ENCODE measurements at regions not wholly inside any gene's neighbourhood (a gene's known extent, or its start where the extent isn't known, plus 50 kb on each side); places are given as distances from the start of the nearest gene placed in this dataset.

DNA sequence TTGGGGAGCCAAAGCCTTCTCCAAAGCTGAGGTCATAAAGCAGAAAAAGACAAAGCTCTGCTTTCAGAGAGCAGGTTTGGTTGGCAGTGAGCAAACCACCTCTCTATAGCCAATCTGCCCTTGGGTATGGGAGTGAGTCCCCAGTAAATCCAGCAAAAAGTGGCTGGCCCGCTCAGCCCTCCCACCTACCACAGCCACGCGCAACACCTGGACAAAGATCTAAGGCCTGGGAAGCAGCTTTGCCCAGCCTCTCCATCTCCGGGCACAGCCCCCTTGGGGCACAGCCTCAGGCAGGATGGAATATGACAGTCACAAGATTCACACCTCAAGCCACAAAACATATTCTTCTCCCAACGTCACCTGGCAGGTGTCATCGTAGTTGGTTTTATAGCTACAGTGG, 211.7 kb upstream of the EEA1 start:
- CTCF ChIA-PET, result interaction anchor here (1.2 kb wide), 1 partner anchor 153 kb away, joined by 5 read pairs; no protein-coding TSS in a partner anchor
- H3K4me3 ChIP-seq (ENCODE audit: low read depth, low read length), result no peak overlapping the region
- DNase-seq (ENCODE audit: low read depth, low spot score), result no peak
- POLR2A ChIA-PET, result no interaction called here
- TF ChIP-seq, protein P1, sequence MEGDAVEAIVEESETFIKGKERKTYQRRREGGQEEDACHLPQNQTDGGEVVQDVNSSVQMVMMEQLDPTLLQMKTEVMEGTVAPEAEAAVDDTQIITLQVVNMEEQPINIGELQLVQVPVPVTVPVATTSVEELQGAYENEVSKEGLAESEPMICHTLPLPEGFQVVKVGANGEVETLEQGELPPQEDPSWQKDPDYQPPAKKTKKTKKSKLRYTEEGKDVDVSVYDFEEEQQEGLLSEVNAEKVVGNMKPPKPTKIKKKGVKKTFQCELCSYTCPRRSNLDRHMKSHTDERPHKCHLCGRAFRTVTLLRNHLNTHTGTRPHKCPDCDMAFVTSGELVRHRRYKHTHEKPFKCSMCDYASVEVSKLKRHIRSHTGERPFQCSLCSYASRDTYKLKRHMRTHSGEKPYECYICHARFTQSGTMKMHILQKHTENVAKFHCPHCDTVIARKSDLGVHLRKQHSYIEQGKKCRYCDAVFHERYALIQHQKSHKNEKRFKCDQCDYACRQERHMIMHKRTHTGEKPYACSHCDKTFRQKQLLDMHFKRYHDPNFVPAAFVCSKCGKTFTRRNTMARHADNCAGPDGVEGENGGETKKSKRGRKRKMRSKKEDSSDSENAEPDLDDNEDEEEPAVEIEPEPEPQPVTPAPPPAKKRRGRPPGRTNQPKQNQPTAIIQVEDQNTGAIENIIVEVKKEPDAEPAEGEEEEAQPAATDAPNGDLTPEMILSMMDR (IDR thresholded peaks at IDR 0.05; ENCODE audit: insufficient read depth, low read length, missing control alignments), result no peak

DNA sequence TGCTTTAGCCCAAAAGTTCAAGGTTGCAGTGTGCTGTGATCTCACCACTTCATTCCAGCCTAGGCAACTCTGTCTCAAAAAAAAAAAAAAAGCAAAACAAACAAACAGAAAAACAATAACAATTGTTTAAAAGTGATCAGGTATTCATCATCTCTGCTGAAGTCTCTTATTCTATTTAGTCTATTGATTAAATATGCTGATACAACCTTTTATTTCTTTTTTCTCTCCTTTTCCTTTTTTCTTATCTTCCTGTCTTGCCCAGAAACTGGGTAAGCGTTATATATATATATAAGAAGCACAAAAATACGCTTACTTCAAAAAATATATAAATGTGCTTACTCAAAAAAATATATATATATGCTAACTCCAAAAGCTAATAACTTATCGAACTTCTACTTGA, 213.8 kb upstream of the EEA1 start:
- H3K4me3 ChIP-seq (ENCODE audit: low read depth, low read length), result no peak overlapping the region
- DNase-seq (ENCODE audit: low read depth, low spot score), result no peak
- TF ChIP-seq, protein P1 (IDR thresholded peaks at IDR 0.05; ENCODE audit: insufficient read depth, low read length, missing control alignments), result no peak
- ChIA-PET POLR2A (no interaction called here), CTCF (interaction anchor here (2.3 kb wide), 1 partner anchor 254 kb away, joined by 9 read pairs; no protein-coding TSS in a partner anchor)

DNA sequence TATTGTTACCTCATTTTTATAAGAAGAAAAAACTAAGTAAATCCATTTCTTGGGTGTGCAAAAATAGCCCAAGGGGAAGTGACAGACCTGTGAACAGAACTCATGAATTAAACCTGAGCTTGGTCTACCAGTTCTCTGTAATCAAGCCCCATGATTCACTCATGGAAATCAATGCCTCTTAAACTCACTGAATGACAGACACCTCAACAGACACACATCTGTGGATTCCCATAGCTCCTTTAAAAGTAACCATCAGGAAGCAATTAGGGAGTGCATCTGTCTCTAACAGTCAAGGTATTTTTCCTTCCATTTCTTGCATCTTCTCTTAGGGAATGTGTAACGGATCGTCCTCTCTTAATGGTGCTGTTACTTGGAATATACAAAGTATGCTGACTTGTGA, 215.0 kb upstream of the EEA1 start:
- ChIA-PET CTCF (interaction anchor here (1.5 to 2.3 kb wide), 3 partner anchors 10 to 252 kb away, joined by 4 to 9 read pairs (median 7); no protein-coding TSS in a partner anchor), POLR2A (no interaction called here)
- TF ChIP-seq, protein P1 (IDR thresholded peaks at IDR 0.05; ENCODE audit: insufficient read depth, low read length, missing control alignments), result no peak
- no peak overlapping the region for H3K4me3 ChIP-seq (ENCODE audit: low read depth, low read length)
- DNase-seq (ENCODE audit: low read depth, low spot score), result no peak

DNA sequence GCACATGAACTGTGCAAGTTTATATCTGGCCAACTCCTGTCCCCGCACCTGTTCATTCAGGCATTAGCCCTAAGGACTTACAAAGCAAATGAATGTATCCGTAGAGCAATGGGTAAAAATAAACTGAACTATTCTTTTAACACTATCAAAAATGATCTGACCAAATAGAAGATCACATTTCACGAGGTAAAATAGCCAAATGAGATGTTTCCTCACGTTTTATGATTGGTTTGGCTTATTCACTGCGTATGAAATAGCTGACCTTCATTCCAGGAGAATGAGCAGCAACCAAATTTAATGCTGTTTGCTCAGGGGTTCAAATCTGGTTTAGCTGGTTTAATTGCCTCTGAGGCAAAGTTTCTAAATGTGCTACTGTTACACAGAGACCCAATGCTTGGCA, 216.0 kb upstream of the EEA1 start:
- no peak overlapping the region for H3K4me3 ChIP-seq (ENCODE audit: low read depth, low read length)
- ChIA-PET POLR2A (no interaction called here), CTCF (interaction anchor here (1.4 to 2.3 kb wide), 3 partner anchors 9 to 251 kb away, joined by 3 to 9 read pairs (median 7); no protein-coding TSS in a partner anchor)
- TF ChIP-seq, protein P1 (IDR thresholded peaks at IDR 0.05; ENCODE audit: insufficient read depth, low read length, missing control alignments), result no peak
- DNase-seq (ENCODE audit: low read depth, low spot score), result no peak

DNA sequence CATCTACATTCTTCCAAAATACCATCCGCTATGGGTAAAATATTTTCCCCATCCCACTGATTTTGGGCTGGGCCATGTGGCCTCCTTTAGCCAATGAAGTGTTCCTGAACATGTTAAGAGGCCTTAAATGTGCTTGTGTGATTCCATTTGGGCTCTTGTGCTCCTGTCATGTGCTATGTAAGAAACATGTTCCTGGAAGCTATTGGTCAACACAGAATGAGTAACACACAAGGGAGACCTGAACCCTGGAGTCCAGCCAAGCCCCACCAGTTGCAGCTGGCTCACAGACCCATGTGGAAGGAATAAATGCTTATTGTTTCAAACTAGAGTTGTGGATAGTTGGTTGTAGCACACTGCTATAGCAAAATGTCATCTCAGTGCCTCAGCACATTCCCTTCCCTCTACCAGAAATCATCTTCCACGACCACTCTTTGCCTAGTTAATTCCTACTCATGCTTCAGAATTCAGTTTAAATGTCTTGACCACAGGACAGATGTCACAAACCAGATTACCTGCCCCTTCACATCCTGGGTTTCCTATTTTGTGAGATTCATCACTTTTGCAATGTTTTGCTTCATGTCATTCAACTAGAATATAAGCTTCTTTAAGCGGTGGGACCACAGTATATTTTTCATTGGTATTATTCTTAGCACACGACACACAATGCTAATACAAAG, 217.3 kb upstream of the EEA1 start:
- no peak overlapping the region for H3K4me3 ChIP-seq (ENCODE audit: low read depth, low read length)
- POLR2A ChIA-PET, result no interaction called here
- DNase-seq (ENCODE audit: low read depth, low spot score), result no peak
- CTCF ChIA-PET, result interaction anchor here (1.4 kb wide), 1 partner anchor 159 kb away, joined by 3 read pairs; no protein-coding TSS in a partner anchor
- TF ChIP-seq, protein P1 (IDR thresholded peaks at IDR 0.05; ENCODE audit: insufficient read depth, low read length, missing control alignments), result no peak

DNA sequence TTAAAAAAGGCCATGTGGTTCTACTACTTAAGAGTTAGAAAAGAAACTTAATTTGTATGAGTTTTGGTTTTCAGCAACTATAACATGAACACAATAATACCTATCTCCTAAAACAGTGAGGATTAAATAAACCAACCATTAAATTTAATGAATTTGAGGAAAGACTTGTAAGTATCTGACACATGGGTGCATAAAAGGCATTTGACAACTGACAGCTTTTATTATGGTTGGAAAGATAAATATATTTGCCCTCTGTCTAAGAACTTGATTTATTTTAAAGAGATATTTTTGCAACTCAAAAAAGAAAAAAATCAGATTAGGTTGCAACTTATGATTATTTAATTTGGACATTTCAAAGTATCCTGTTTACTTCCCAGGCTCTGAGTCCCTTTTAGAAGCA, 217.9 kb upstream of the EEA1 start:
- H3K4me3 ChIP-seq (ENCODE audit: low read depth, low read length), result no peak overlapping the region
- ChIA-PET CTCF (no interaction called here), POLR2A (no interaction called here)
- TF ChIP-seq, protein P1 (IDR thresholded peaks at IDR 0.05; ENCODE audit: insufficient read depth, low read length, missing control alignments), result no peak
- DNase-seq (ENCODE audit: low read depth, low spot score), result no peak

Measured in AG04449 (cell line).